NCI-H146 treated with DMSO at 0.1 percent for 48 hours (cell line): ENCODE measurements at regions not wholly inside any gene's neighbourhood (a gene's known extent, or its start where the extent isn't known, plus 50 kb on each side); places are given as distances from the start of the nearest gene placed in this dataset.
"Not testable (repeated sequence)": the region's sequence is repeated elsewhere in the genome, so short reads cannot be mapped to it uniquely, and the experiment has no call there.

Experiments used
- DNase-seq: peaks from one replicate; lab custom pipeline; 2025; ENCODE audit not compliant: unreplicated experiment; lab: John Stamatoyannopoulos, UW

DNA sequence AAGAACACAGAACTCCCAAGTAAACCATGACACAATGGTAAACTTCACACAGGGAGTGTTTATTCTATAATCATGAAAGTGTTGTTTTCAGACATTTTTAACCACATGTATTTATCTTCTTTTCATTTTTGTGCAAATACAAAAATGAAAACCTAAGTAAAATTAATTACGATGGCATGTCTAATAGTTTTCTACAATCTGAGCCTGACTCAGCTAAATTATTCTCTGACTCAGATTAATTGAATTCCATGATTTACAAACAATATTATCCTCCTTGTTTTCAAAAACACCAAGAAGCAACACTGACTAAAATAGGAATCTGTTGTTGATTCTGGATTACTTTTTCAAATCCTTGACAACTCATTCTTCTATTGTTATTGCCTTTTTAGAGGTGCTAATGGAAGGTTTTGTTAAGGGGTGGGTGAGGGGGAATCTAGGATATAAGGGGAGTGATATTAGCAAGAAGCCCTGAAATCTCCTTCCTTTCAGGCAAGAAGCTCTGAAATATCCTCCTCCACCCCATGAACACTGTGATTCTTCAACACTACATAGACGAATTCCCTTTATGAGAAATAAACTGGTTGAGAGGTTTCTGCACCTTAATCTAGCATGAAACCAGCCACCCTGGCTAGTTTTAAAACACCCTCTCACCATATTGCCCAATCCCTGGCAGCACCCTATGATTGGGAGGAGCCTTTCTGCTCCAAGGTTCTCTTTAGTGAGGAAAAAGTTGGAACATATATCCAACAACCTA is 1057.7 kb upstream of the PCDH20 start:
- DNase-seq = no peak

DNA sequence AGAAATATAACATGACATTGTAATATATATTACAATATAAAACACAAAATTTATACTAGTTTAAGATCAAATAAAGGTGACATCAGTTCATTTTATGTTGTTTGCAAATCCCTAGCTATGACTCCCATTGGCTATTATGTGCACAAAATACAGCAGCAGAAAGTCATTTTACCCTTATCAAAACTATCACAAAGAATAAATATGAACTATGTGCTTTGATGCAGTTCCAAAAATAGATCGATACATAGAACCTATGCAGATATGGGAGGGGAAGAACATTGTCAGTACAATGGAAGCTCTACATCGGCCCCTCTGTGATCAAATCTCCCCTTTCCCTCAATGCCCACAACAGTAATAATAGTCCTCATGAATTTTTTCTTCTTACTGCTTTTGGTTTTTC is 1038.1 kb upstream of the PCDH20 start:
- DNase-seq = no peak

DNA sequence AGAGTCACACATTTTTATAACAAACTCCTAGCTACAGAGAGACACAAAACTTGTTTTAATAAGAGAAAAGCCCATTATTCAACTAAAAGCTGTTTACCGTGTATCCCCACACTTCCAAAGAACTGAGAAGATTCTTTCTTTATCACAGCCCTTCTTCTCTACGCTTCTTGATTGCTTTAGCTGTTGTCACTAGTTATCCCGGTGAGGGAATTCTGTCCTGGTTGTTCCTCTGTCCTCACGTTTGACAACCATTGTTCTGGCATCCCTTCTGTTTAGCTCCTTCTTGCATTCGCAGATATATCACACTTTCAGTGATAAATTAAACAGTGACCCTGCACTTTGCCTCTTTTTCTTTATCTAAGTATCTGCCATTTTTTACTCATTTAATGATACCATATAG is 1035.1 kb upstream of the PCDH20 start:
- no peak for DNase-seq

DNA sequence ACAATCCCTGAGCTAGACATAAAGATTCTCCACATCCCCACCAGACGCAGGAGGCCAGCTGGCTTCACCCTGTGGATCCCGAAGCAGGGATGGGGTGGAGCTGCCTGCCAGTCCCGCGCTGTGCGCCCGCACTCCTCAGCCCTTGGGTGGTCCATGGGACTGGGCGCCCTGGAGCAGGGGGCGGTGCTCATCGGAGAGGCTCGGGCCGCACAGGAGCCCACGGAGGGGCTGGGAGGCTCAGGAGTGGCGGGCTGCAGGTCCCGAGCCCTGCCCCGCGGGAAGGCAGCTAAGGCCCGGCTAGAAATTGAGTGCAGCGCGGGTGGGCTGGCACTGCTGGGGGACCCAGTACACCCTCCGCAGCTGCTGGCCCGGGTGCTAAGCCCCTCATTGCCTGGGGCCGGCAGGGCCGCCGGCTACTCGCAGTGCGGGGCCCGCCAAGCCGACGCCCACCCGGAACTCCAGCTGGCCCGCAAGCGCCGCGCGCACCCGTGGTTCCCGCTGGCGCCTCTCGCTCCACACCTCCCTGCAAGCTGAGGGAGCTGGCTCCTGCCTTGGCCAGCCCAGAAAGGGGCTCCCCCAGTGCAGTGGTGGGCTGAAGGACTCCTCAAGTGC is 1032.2 kb upstream of the PCDH20 start:
- not testable (repeated sequence) for DNase-seq

- no peak for DNase-seq
These were observed 1029.2 kb upstream of the PCDH20 start for GRCh38 chr13:62444805-62445204.

- DNase-seq = no peak
These were observed 1018.4 kb upstream of the PCDH20 start for GRCh38 chr13:62434081-62434480.

DNA sequence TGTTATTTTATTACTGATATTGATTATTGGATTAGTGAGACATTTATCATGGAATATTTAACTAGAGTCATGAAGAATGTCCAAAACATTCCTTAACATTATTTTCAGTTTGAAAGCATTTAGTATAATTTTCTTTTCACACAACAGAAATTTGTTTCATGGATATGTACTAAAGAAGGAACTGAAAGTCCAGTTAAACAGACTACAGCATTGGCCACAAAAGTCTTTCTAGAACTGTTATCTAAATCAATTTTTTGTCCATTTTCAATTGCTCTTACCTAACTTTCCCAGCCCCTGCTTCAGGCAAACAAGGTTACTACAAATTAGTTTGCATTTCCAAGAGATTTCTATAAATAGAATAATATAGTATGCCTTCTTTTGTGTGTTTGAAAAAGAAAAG is 1018.0 kb upstream of the PCDH20 start:
- no peak for DNase-seq

DNA sequence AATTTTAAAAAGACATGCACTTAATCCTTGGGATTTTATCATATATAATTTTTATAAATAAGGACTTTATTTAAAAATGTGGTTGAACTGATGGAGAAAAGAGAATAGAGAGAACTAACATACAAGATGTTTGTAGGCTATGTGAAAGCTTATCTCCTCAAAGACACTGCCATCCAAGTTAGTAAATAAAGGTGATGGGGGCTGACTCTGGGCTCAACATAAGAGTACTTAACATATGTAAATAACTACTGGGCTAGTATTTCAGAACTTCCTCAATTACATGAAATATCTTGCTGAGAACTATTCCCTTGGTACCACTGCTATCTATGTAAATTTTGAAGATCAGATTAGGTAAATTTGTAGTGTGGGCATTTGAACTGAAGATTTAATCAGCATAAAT is 1017.3 kb upstream of the PCDH20 start:
- DNase-seq = no peak

DNA sequence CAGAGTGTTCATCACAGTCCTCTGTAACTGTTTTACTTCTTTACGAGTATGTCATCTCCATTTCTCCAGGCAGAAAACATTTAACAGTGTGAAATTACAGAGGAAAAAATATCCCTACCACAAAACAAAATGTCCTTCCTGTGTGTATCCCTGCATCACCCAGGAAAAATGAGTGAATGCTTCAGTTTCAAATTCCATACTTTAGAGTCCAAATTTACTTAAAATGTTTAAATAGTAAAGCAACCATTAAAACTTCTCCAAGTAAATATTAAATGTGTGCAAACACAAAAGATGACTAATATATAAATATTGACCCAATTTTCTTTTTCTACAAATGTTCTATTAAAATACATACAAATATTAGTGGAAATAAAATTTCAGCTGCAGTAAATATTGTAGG is 1016.6 kb upstream of the PCDH20 start:
- DNase-seq = no peak

- no peak for DNase-seq
These were observed 1016.2 kb upstream of the PCDH20 start for GRCh38 chr13:62431852-62432251.

DNA sequence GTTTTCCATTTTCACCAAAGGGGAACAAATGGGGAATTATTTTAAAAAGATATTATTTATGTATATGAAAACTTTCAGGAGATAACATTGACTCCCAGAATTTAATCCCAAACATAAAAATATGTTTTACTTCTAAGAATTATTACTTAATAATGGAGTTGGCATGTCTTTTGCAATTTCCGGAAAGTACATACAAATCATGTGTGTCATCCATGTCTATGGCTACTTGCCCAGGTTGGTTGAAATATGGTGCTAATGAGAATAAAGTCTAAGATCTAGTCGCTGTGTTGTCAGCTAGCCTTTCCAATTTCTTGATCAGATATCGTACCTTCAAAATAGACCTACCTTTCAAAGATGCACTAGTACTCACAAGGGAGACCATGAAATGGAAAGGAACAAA is 1003.2 kb upstream of the PCDH20 start:
- no peak for DNase-seq

GRCh38 chr13:62418376-62418775 is 1002.7 kb upstream of the PCDH20 start:
- DNase-seq = no peak

DNA sequence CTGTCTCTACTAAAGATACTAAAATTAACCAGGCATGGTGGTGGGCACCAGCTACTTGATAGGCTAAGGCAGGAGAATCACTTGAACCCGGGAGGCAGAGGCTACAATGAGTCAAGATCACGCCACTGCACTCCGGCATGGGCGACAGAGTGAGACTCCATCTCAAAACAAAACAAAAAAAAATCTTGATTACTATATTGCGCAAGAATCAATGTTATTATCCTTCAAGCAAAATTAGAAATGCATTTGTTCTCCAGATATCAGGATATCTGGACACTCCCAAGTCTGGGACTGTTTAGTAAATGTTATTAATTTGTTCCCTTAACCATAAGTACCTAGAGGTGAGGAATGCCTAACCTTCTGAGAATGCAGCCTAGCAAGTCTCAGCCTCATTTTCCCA is 992.2 kb upstream of the PCDH20 start:
- no peak for DNase-seq

GRCh38 chr13:62388515-62388914 is 972.9 kb upstream of the PCDH20 start:
- DNase-seq = no peak

DNA sequence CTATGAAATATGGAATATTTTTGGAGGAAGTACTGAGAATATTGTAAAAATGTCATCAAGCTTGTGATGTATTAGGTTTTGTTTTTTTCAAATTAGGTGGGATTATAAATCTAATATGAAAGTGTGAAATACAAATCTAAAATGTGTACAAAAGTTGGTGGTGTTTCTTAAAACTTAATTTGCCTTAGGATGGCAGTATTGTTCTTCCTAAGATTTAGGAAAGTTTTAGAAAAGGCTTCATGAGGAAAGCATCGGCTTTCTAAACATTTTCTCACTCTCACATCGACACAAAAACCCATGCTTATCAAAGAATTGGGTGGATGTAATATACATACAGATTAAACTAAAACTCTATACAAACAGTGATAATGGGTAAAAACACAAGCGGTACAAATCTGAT is 972.0 kb upstream of the PCDH20 start:
- DNase-seq = peak; percentile 44

DNA sequence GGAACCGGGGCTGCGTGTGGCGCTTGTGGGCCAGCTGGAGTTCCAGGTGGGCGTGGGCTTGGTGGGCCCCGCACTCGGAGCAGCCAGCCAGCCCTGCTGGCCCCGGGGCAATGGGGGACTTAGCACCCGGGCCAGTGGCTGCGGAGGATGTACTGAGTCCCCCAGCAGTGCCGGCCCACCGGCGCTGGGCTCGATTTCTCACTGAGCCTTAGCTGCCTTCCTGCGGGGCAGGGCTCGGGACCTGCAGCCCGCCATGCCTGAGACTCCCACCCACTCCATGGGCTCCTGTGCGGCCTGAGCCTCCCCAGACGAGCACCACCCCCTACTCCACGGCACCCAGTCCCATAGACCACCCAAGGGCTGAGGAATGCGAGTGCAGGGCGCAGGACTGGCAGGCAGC is 963.6 kb upstream of the PCDH20 start:
- DNase-seq = not testable (repeated sequence)

GRCh38 chr13:62377838-62378237 is 962.2 kb upstream of the PCDH20 start:
- no peak for DNase-seq

- DNase-seq = peak; percentile 37
These were observed 960.0 kb upstream of the PCDH20 start for GRCh38 chr13:62375653-62376052.

- DNase-seq = no peak
These were observed 956.1 kb upstream of the PCDH20 start for GRCh38 chr13:62371737-62372136.

- not testable (repeated sequence) for DNase-seq
These were observed 952.3 kb upstream of the PCDH20 start for GRCh38 chr13:62367971-62368370.

DNA sequence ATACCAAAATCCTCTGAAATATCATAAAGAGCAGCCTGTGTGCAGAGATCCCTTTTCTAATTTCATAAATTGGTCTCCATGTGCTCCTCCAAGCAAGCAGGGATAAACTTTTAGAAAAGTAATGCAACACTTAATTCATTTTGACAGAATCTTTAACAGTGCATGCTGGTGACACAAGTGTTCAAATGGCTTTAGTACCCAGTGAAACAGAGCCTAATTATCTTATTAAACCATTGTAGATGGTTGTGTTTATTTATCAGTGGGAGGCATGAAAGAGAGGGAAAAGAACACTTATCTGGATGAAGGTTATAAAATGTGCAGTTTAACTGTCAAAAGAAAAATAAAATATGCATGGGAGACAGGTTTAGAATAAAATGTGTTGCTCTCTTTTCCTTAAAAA is 945.0 kb upstream of the PCDH20 start:
- DNase-seq = peak; percentile 92

DNA sequence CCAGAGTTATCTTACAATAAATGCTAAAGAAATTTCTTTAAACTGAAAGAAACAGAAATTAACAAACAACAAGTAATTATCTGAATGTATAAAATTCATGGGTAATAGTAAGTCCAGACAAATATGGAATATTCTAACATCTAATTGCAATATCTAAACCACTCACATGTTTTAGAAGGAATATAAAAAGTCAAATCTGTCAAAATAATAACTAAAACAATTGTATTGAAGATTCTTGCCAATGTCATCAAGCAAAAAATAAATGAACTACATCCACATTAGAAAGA is 942.9 kb upstream of the PCDH20 start:
- DNase-seq = no peak
